ENCODE measurements at regions not wholly inside any gene's neighbourhood (a gene's known extent, or its start where the extent isn't known, plus 50 kb on each side); places are given as distances from the start of the nearest gene placed in this dataset.

DNA sequence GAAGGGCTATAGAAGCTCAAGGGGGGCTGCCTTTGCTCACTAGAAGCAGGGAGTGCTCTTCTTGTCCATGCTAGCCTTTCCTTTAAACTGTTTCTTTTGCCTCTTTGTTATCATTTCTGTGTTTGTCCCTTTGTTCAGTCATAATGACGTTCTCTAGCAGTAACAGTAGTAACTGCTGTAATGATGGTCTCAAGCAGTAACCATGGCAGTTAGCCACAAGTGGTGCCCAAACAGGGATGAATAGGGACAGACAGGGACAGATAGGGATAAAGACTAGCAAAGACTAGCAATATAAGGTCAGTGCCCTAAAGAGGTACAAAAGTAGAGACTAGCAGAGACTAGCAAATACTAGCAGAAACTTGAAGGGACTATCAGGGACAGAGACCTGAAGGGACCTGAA lies 869.0 kb upstream of the PRR20A start (continued):
- TF ChIP-seq TBP (IDR thresholded peaks at IDR 0.05; ENCODE audit: low read depth, low read length) = no peak

All from H1 (cell line).